C4-2B (cell line): ENCODE measurements at regions not wholly inside any gene's neighbourhood (a gene's known extent, or its start where the extent isn't known, plus 50 kb on each side); places are given as distances from the start of the nearest gene placed in this dataset.

Experiments used
- CTCF ChIP-seq: fragments of 450-650 bp; conservative IDR thresholded peaks from 2 replicates; pipeline ENCODE4 v1.5.1; 2017; ENCODE audit warnings: mild to moderate bottlenecking
- ZFX ChIP-seq: fragments of 450-650 bp; IDR thresholded peaks from 2 replicates; pipeline ENCODE4 v1.6.1; 2017

- TF ChIP-seq CTCF (no peak), ZFX (no peak)
Observed at GRCh38 chr10:78738861-78739260, 329.9 kb upstream of the ZMIZ1 start.
